CD14-positive monocyte (primary cell): ENCODE measurements at regions not wholly inside any gene's neighbourhood (a gene's known extent, or its start where the extent isn't known, plus 50 kb on each side); places are given as distances from the start of the nearest gene placed in this dataset.

Source experiments
- DNase-seq, 3 donors: peaks; one replicate each; pipeline ENCODE4 v3.0.0-alpha.2; 2011 to 2022
- H2AFZ ChIP-seq: 2 replicates; pipeline ENCODE4 v1.6.0; 2012; ENCODE audit warnings: mild to moderate bottlenecking, low read depth, low read length, inconsistent platforms; ENCODE audit not compliant: insufficient read depth, poor library complexity, severe bottlenecking
- H3K27ac ChIP-seq, 2 donors: 1 replicate in 1 of 2; 2 replicates in 1 of 2; pipeline ENCODE4 v1.5.1; 2012 to 2013; ENCODE audit warnings: low read length in 2 of 2, control low read depth in 1 of 2, inconsistent platforms in 1 of 2, low read depth in 1 of 2, mild to moderate bottlenecking in 1 of 2
- H3K27me3 ChIP-seq, 2 donors: one replicate each; pipeline versions ENCODE4 v1.6.0 to v1.6.1; 2011 to 2013; ENCODE audit warnings: low read length in 2 of 2; ENCODE audit not compliant: control insufficient read depth in 2 of 2, insufficient read depth in 2 of 2
- H3K36me3 ChIP-seq, 2 donors: replicated peaks in 1 of 2; 1 replicate in 1 of 2; 2 replicates in 1 of 2; pipeline versions ENCODE4 v1.5.1 to v1.6.1; 2012 to 2013; ENCODE audit warnings: low read length in 2 of 2, control low read depth in 1 of 2, inconsistent platforms in 1 of 2, mild to moderate bottlenecking in 1 of 2; ENCODE audit not compliant: insufficient read depth in 2 of 2, control insufficient read depth in 1 of 2
- H3K4me1 ChIP-seq, 2 donors: 1 replicate in 1 of 2; 2 replicates in 1 of 2; pipeline versions ENCODE4 v1.5.1 to v1.6.1; 2012 to 2013; ENCODE audit warnings: low read length in 2 of 2, control low read depth in 1 of 2, inconsistent platforms in 1 of 2, mild to moderate bottlenecking in 1 of 2, moderate library complexity in 1 of 2; ENCODE audit not compliant: insufficient read depth in 2 of 2, control insufficient read depth in 1 of 2
- H3K4me2 ChIP-seq: replicated peaks from 2 replicates; pipeline ENCODE3; 2012; ENCODE audit warnings: low read length, moderate library complexity, mild to moderate bottlenecking; ENCODE audit not compliant: poor library complexity, severe bottlenecking; ENCODE audit errors: extremely low read depth
- H3K4me3 ChIP-seq, 3 experiments: fragments of 200-600 bp in 1 of 3; sonication (generic) in 1 of 3; replicated peaks in 1 of 3; 1 replicate in 2 of 3; 2 replicates in 1 of 3; pipeline ENCODE4 v1.5.1; 2011 to 2013; ENCODE audit warnings: low read length in 3 of 3, mild to moderate bottlenecking in 3 of 3, control low read depth in 2 of 3, low read depth in 2 of 3, inconsistent platforms in 1 of 3, moderate library complexity in 1 of 3
- H3K79me2 ChIP-seq: 2 replicates; pipeline ENCODE4 v1.6.0; 2012; ENCODE audit warnings: mild to moderate bottlenecking, control low read depth, inconsistent platforms, low read length, moderate library complexity; ENCODE audit not compliant: insufficient read depth
- H3K9ac ChIP-seq: 2 replicates; pipeline ENCODE4 v1.6.0; 2017; ENCODE audit warnings: low read length, mild to moderate bottlenecking; ENCODE audit not compliant: insufficient read depth, poor library complexity, severe bottlenecking
- H3K9me3 ChIP-seq, 2 donors: replicated peaks in 1 of 2; 1 replicate in 1 of 2; 2 replicates in 1 of 2; pipeline versions ENCODE4 v1.5.1 to v1.6.1; 2012 to 2013; ENCODE audit warnings: low read length in 2 of 2, control low read depth in 1 of 2; ENCODE audit not compliant: control insufficient read depth in 1 of 2, insufficient read depth in 1 of 2
- H4K20me1 ChIP-seq: 2 replicates; pipeline ENCODE4 v1.6.0; 2012; ENCODE audit warnings: mild to moderate bottlenecking, low read length, control low read depth, moderate library complexity; ENCODE audit not compliant: insufficient read depth
- H3K27ac Mint-ChIP-seq, 7 donors: one replicate each; pipeline ENCODE4 v1.8.0; 2020; ENCODE audit warnings: mild to moderate bottlenecking in 7 of 7, mixed read lengths in 7 of 7, moderate library complexity in 6 of 7, inconsistent platforms in 2 of 7
- H3K27me3 Mint-ChIP-seq, 3 donors: one replicate each; pipeline ENCODE4 v1.8.0; 2021 to 2022; ENCODE audit warnings: low read depth in 3 of 3, mild to moderate bottlenecking in 3 of 3, mixed read lengths in 3 of 3, moderate library complexity in 3 of 3, inconsistent platforms in 1 of 3
- H3K36me3 Mint-ChIP-seq, 2 donors: one replicate each; pipeline ENCODE4 v1.8.0; 2020; ENCODE audit warnings: mixed read lengths in 2 of 2, inconsistent platforms in 1 of 2, mild to moderate bottlenecking in 1 of 2
- H3K4me1 Mint-ChIP-seq: one replicate; pipeline ENCODE4 v1.8.0; 2020; ENCODE audit warnings: mild to moderate bottlenecking, mixed read lengths
- H3K4me3 Mint-ChIP-seq, 2 donors: one replicate each; pipeline ENCODE4 v1.8.0; 2020; ENCODE audit warnings: mild to moderate bottlenecking in 2 of 2, mixed read lengths in 2 of 2, moderate library complexity in 1 of 2
- H3K9me3 Mint-ChIP-seq, 7 donors: one replicate each; pipeline ENCODE4 v1.8.0; 2020 to 2022; ENCODE audit warnings: mixed read lengths in 7 of 7, mild to moderate bottlenecking in 6 of 7, moderate library complexity in 6 of 7, inconsistent platforms in 2 of 7
- CTCF ChIP-seq: fragments of 200-600 bp; IDR thresholded peaks from one replicate; pipeline ENCODE4 v1.8.0; 2022; ENCODE audit warnings: antibody characterized with exemption, mild to moderate bottlenecking
- WGBS: methylation state at CpG from one replicate; pipeline ENCODE4 v1.1.5; 2013; ENCODE audit warnings: missing lambda C conversion rate; ENCODE audit not compliant: insufficient coverage; 5-methylcytosine and 5-hydroxymethylcytosine counted together
- intact Hi-C, 2 donors: fragments of 100-400 bp; cut with micrococcal nuclease; formaldehyde crosslinking; loops; one replicate each; pipeline versions ENCODE4 v1.15.0 to v1.15.1; 2023

GRCh38 chr2:226409134-226409533 lies 390.5 kb downstream of the IRS1 start:
- Histone ChIP-seq H2AFZ (no peak overlapping the region), H3K27me3 (peaks cover 2 to 5% of the 10 kb centered on the region in 2 donors), H3K4me3 (no peak overlapping the region), H4K20me1 (no peaks in the 10 kb centered on the region), H3K4me1 (peaks cover 17 to 18% of the 10 kb centered on the region in 2 donors), H3K9me3 (no peaks in the 10 kb centered on the region), H3K36me3 (no peaks in the 10 kb centered on the region), H3K9ac (no peak overlapping the region), H3K4me2 (no peak overlapping the region), H3K27ac (no peak overlapping the region), H3K79me2 (no peaks in the 10 kb centered on the region)
- DNase-seq: no peak
- no peak for TF ChIP-seq CTCF
- peaks cover 0 to 12% (median 5%) of the 10 kb centered on the region in 7 donors for H3K9me3 Mint-ChIP-seq
- H3K27me3 Mint-ChIP-seq: peaks cover 0 to 9% (median 8%) of the 10 kb centered on the region in 3 donors
- no peak overlapping the region for H3K4me3 Mint-ChIP-seq
- H3K27ac Mint-ChIP-seq: no peak overlapping the region
- H3K36me3 Mint-ChIP-seq: peaks cover 4 to 9% of the 10 kb centered on the region in 2 donors
- H3K4me1 Mint-ChIP-seq: peaks cover 21% of the 10 kb centered on the region
- intact Hi-C loops: no loop called here
- WGBS: no CpG with 5 or more reads among the region's 1 CpG

- TF ChIP-seq CTCF: no peak
- Histone ChIP-seq H3K4me1 (peaks cover 17 to 18% of the 10 kb centered on the region in 2 donors), H3K36me3 (no peaks in the 10 kb centered on the region), H3K4me2 (no peak overlapping the region), H3K9ac (no peak overlapping the region), H3K4me3 (no peak overlapping the region), H3K27me3 (peaks cover 2 to 5% of the 10 kb centered on the region in 2 donors), H4K20me1 (no peaks in the 10 kb centered on the region), H3K79me2 (no peaks in the 10 kb centered on the region), H2AFZ (no peak overlapping the region), H3K27ac (no peak overlapping the region), H3K9me3 (no peaks in the 10 kb centered on the region)
- H3K36me3 Mint-ChIP-seq: peaks cover 4 to 9% of the 10 kb centered on the region in 2 donors
- WGBS: 100% methylated on average over 2 of the region's 4 CpGs
- H3K4me3 Mint-ChIP-seq: no peak overlapping the region
- peaks cover 0 to 12% (median 5%) of the 10 kb centered on the region in 7 donors for H3K9me3 Mint-ChIP-seq
- peaks cover 2 to 11% (median 9%) of the 10 kb centered on the region in 3 donors for H3K27me3 Mint-ChIP-seq
- no peak overlapping the region for H3K27ac Mint-ChIP-seq
- no peak for DNase-seq
- H3K4me1 Mint-ChIP-seq: peaks cover 21% of the 10 kb centered on the region
- intact Hi-C loops: no loop called here
Observed at GRCh38 chr2:226408141-226408540, 391.5 kb downstream of the IRS1 start.
